ENCODE measurements at regions not wholly inside any gene's neighbourhood (a gene's known extent, or its start where the extent isn't known, plus 50 kb on each side); places are given as distances from the start of the nearest gene placed in this dataset.

DNA sequence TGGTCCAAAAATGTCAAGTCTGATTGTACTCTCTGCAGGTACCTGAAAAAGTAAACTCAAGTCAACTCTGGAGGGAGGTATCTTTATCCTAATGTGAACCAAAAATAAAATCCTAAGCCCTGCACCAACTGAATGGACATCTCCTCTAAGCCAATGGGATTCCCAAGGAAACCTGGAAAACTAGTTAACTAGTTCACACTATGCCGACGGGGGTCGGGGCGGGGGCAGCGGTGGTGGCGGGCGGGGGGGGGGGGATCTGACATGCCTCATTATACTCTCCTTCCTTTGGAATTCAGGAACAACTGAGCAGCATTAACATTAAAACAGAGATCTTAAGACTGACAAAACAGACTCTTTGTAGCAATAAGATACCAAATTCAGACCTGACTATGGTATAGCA, 452.6 kb upstream of the CAMK1G start:
- H3K27me3 ChIP-seq (ENCODE audit: control insufficient read depth, insufficient read depth, low read length) = no peaks in the 10 kb centered on the region
- in situ Hi-C loops (cut with HindIII; ENCODE audit: low pct_unique_long_range_greater_than_20kb, low sequenced_read_pairs) = no loop called here
- POLR2A ChIA-PET = no interaction called here
- H3K4me1 ChIP-seq (ENCODE audit: control insufficient read depth, insufficient read depth, low read length) = no peaks in the 10 kb centered on the region
- CTCF ChIA-PET = no interaction called here
- intact Hi-C loops (cut with micrococcal nuclease; ENCODE audit: unreplicated experiment) = loop anchor here (1.0 kb wide), 1 partner anchor 198 kb away; no protein-coding TSS in a partner anchor
- no peak overlapping the region for H3K27ac ChIP-seq (ENCODE audit: low read length)
- no peaks in the 10 kb centered on the region for H3K36me3 ChIP-seq (ENCODE audit: control insufficient read depth, insufficient read depth, low read length)
- ATAC-seq (no peak), DNase-seq (ENCODE audit: low read depth, low spot score) (no peak)
- H3K4me3 ChIP-seq (ENCODE audit: low read depth in 2 of 2, low read length in 2 of 2) = no peak overlapping the region
- TF ChIP-seq, protein P1, sequence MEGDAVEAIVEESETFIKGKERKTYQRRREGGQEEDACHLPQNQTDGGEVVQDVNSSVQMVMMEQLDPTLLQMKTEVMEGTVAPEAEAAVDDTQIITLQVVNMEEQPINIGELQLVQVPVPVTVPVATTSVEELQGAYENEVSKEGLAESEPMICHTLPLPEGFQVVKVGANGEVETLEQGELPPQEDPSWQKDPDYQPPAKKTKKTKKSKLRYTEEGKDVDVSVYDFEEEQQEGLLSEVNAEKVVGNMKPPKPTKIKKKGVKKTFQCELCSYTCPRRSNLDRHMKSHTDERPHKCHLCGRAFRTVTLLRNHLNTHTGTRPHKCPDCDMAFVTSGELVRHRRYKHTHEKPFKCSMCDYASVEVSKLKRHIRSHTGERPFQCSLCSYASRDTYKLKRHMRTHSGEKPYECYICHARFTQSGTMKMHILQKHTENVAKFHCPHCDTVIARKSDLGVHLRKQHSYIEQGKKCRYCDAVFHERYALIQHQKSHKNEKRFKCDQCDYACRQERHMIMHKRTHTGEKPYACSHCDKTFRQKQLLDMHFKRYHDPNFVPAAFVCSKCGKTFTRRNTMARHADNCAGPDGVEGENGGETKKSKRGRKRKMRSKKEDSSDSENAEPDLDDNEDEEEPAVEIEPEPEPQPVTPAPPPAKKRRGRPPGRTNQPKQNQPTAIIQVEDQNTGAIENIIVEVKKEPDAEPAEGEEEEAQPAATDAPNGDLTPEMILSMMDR (IDR thresholded peaks at IDR 0.05) = no peak
- TF ChIP-seq SIN3A (IDR thresholded peaks at IDR 0.05; ENCODE audit: borderline replicate concordance, insufficient read depth, low read depth, low read length) = no peak
- no TSS peak for BruUV-seq (replicated peaks)
- H3K9me3 ChIP-seq (ENCODE audit: control insufficient read depth, insufficient read depth, low read depth, low read length) = no peaks in the 10 kb centered on the region

DNA sequence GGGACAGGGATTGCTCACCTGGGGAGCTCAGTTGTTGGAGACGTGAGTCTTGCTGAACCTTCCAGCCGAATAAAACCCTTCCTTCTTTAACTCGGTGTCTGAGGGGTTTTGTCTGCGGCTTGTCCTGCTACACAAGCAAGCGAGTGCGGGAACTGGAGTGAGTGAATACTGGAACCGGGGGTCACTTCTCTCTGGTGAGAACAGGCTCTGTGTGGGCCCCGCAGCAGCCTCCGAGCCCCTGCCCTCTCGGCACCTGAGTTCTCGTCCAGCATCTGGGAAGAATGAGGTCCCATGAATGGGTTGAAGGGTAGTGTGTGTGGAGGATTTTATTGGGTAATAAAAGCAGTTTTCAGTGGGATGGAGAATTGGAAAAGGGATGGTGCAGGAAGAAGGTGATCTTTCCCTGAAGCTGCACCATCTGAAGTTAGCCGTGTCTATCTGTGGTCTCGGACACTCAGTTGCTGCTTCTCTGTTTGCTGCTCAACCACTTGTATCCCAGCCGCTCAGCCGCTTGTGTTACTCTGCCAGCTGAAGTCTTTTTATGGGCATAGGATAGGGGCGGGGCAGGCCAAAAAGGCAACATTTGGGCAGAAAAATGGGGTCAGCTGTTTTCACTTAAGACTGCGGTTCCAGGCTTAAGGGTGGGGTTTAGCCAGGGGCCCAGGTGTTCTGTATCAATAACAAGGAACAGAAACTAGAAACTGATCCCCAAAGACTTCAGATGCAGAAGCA, 450.6 kb upstream of the CAMK1G start:
- Histone ChIP-seq H3K27me3 (ENCODE audit: control insufficient read depth, insufficient read depth, low read length) (no peaks in the 10 kb centered on the region), H3K9me3 (ENCODE audit: control insufficient read depth, insufficient read depth, low read depth, low read length) (no peaks in the 10 kb centered on the region), H3K36me3 (ENCODE audit: control insufficient read depth, insufficient read depth, low read length) (no peaks in the 10 kb centered on the region), H3K4me1 (ENCODE audit: control insufficient read depth, insufficient read depth, low read length) (no peaks in the 10 kb centered on the region), H3K4me3 (ENCODE audit: low read depth in 2 of 2, low read length in 2 of 2) (no peak overlapping the region), H3K27ac (ENCODE audit: low read length) (no peak overlapping the region)
- no peak for ATAC-seq
- no peak for TF ChIP-seq TCF7L2 (IDR thresholded peaks at IDR 0.05; ENCODE audit: low read depth, low read length)
- TF ChIP-seq POLR2AphosphoS5 (IDR thresholded peaks at IDR 0.05; ENCODE audit: low read depth, low read length) = no peak
- TF ChIP-seq REST (IDR thresholded peaks at IDR 0.05; ENCODE audit: insufficient read depth in 1 of 2, low read depth in 2 of 2, low read length in 1 of 2) = no peak
- POLR2A ChIA-PET = no interaction called here
- intact Hi-C loops (cut with micrococcal nuclease; ENCODE audit: unreplicated experiment) (no loop called here), in situ Hi-C loops (cut with HindIII; ENCODE audit: low pct_unique_long_range_greater_than_20kb, low sequenced_read_pairs) (no loop called here)
- no TSS peak for BruUV-seq (replicated peaks)
- no peak for DNase-seq (ENCODE audit: low read depth, low spot score)
- CTCF ChIA-PET = no interaction called here

DNA sequence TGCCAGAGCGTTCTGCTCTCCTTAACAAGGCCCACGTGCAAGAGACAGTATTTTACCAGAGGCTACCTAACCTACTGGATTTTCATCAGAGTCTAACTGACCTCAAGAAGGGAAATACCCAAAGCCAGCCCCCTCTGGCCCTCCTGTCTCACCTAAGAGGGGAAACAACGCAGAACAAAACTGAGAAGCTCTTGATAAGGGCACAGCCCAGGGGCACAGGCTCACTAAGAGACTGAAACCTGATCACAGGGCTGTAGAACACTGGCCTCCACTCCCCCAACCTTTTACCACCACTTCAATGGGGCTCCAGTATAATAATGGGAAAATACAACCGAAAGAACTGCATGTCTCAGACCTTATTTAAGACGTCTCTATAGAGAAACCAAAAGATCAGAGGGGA, 449.5 kb upstream of the CAMK1G start:
- H3K27ac ChIP-seq (ENCODE audit: low read length) = no peak overlapping the region
- DNase-seq (ENCODE audit: low read depth, low spot score) (no peak), ATAC-seq (no peak)
- no peaks in the 10 kb centered on the region for H3K27me3 ChIP-seq (ENCODE audit: control insufficient read depth, insufficient read depth, low read length)
- BruUV-seq (replicated peaks) = no TSS peak
- H3K36me3 ChIP-seq (ENCODE audit: control insufficient read depth, insufficient read depth, low read length) = no peaks in the 10 kb centered on the region
- in situ Hi-C loops (cut with HindIII; ENCODE audit: low pct_unique_long_range_greater_than_20kb, low sequenced_read_pairs) (no loop called here), intact Hi-C loops (cut with micrococcal nuclease; ENCODE audit: unreplicated experiment) (no loop called here)
- H3K9me3 ChIP-seq (ENCODE audit: control insufficient read depth, insufficient read depth, low read depth, low read length) = no peaks in the 10 kb centered on the region
- ChIA-PET POLR2A (no interaction called here), CTCF (no interaction called here)
- H3K4me3 ChIP-seq (ENCODE audit: low read depth in 2 of 2, low read length in 2 of 2) = no peak overlapping the region
- TF ChIP-seq TCF7L2 (IDR thresholded peaks at IDR 0.05; ENCODE audit: low read depth, low read length) = no peak
- TF ChIP-seq, protein P1 (IDR thresholded peaks at IDR 0.05) = no peak
- TF ChIP-seq REST (IDR thresholded peaks at IDR 0.05; ENCODE audit: insufficient read depth in 1 of 2, low read depth in 2 of 2, low read length in 1 of 2) = no peak
- TF ChIP-seq SIN3A (IDR thresholded peaks at IDR 0.05; ENCODE audit: borderline replicate concordance, insufficient read depth, low read depth, low read length) = no peak
- no peaks in the 10 kb centered on the region for H3K4me1 ChIP-seq (ENCODE audit: control insufficient read depth, insufficient read depth, low read length)
